ENCODE measurements at regions not wholly inside any gene's neighbourhood (a gene's known extent, or its start where the extent isn't known, plus 50 kb on each side); places are given as distances from the start of the nearest gene placed in this dataset.

- TF ChIP-seq CTCF (conservative IDR thresholded peaks at IDR 0.05), result no peak
- no peak for TF ChIP-seq ZFX (IDR thresholded peaks at IDR 0.05)
Measured at GRCh38 chr1:222023025-222023424, 281.1 kb upstream of the DUSP10 start.

Measured in C4-2B (cell line).